A549 (cell line): ENCODE measurements at regions not wholly inside any gene's neighbourhood (a gene's known extent, or its start where the extent isn't known, plus 50 kb on each side); places are given as distances from the start of the nearest gene placed in this dataset.

Experiments used
- ATAC-seq, 2 experiments: fragments of 200-7000 bp in 1 of 2; fragments of >200 bp in 1 of 2; cut with Nextera tagmentation in 1 of 2; cut with Tn5 transposase in 1 of 2; 3 replicates each; pipeline versions ENCODE4 v1.8.0 to v1.9.1; 2018 to 2020; ENCODE audit warnings: mild to moderate bottlenecking in 1 of 2, moderate library complexity in 1 of 2
- CTCF ChIA-PET: fragments of 300-600 bp; sonication (Branson Sonifier 250); formaldehyde crosslinking; extraction: SDS; loops from one replicate; lab custom pipeline; 2021; ENCODE audit warnings: antibody characterized with exemption, inconsistent platforms; lab: Yijun Ruan, JAX
- POLR2A ChIA-PET: fragments of 350-600 bp; formaldehyde crosslinking; extraction: SDS; loops from one replicate; lab custom pipeline; 2021; ENCODE audit warnings: antibody characterized with exemption, inconsistent platforms; lab: Yijun Ruan, JAX
- DNase-seq, 2 experiments: peaks; one replicate each; pipeline versions ENCODE4 v3.0.0 to v3.0.0-alpha.2; 2011 to 2016; ENCODE audit warnings: low read depth in 1 of 2, low spot score in 1 of 2
- FAIRE-seq: peaks from 2 replicates; lab custom pipeline; 2011; peaks lifted over from hg19 to GRCh38; lab: Jason Lieb, UNC
- H3K27ac ChIP-seq, 2 experiments: fragments of >200 bp; sonication (Bioruptor Twin); formaldehyde crosslinking; 3 replicates each; pipeline ENCODE4 v1.5.1; 2016 to 2017
- H3K4me1 ChIP-seq: fragments of >200 bp; sonication (Bioruptor Twin); formaldehyde crosslinking; 3 replicates; pipeline ENCODE4 v1.6.1; 2016
- H3K4me2 ChIP-seq: fragments of >200 bp; sonication (Bioruptor Twin); formaldehyde crosslinking; 3 replicates; pipeline ENCODE4 v1.6.1; 2016
- H3K4me3 ChIP-seq: fragments of >200 bp; sonication (Bioruptor Twin); formaldehyde crosslinking; 3 replicates; pipeline ENCODE4 v1.5.1; 2016
- H3K9me3 ChIP-seq: fragments of >200 bp; sonication (Bioruptor Twin); formaldehyde crosslinking; 3 replicates; pipeline ENCODE4 v1.6.1; 2016
- ATOH8 ChIP-seq: fragments of 250-450 bp; sonication (Bioruptor Pico); IDR thresholded peaks from 2 replicates; pipeline ENCODE4 v1.5.0; 2020; ENCODE audit warnings: low read depth, mild to moderate bottlenecking, moderate library complexity
- CHD2 ChIP-seq: fragments of 150-350 bp; IDR thresholded peaks from 2 replicates; pipeline ENCODE4 v1.6.1; 2014; ENCODE audit warnings: low read length; ENCODE audit not compliant: partially characterized antibody
- CTCF ChIP-seq: fragments of >200 bp; sonication (Bioruptor Twin); formaldehyde crosslinking; IDR thresholded peaks from 3 replicates; pipeline ENCODE4 v1.5.1; 2016
- EHF ChIP-seq: fragments of 250-450 bp; sonication (Bioruptor Pico); IDR thresholded peaks from 2 replicates; pipeline ENCODE4 v1.5.0; 2020; ENCODE audit warnings: mild to moderate bottlenecking
- ELK1 ChIP-seq: fragments of 150-350 bp; IDR thresholded peaks from 2 replicates; pipeline ENCODE4 v1.6.1; 2014; ENCODE audit warnings: low read depth, mild to moderate bottlenecking, low read length
- ESRRA ChIP-seq: fragments of 150-350 bp; IDR thresholded peaks from 2 replicates; pipeline ENCODE4 v1.6.1; 2014; ENCODE audit warnings: mild to moderate bottlenecking, low read length, borderline replicate concordance
- HMGXB4 ChIP-seq: fragments of 250-450 bp; sonication (Bioruptor Pico); IDR thresholded peaks from 2 replicates; pipeline ENCODE4 v1.5.0; 2021; ENCODE audit warnings: mild to moderate bottlenecking, moderate library complexity, borderline replicate concordance
- KDM1A ChIP-seq: fragments of 200-600 bp; sonication (generic); IDR thresholded peaks from 2 replicates; pipeline ENCODE4 v1.6.1; 2016; ENCODE audit warnings: low read depth, mild to moderate bottlenecking
- MYC ChIP-seq: IDR thresholded peaks from 2 replicates; pipeline ENCODE4 v1.6.1; 2012; ENCODE audit warnings: mild to moderate bottlenecking, inconsistent platforms, low read length, improper control_type of control experiment, borderline replicate concordance
- PBX3 ChIP-seq: IDR thresholded peaks from 2 replicates; pipeline ENCODE4 v1.6.1; 2012
- POLR2AphosphoS2 ChIP-seq: conservative IDR thresholded peaks from 2 replicates; pipeline ENCODE4 v1.6.1; 2012; ENCODE audit warnings: low read length, improper control_type of control experiment, inconsistent platforms
- RAD21 ChIP-seq, 2 experiments: fragments of >200 bp in 1 of 2; sonication (Bioruptor Twin) in 1 of 2; formaldehyde crosslinking in 1 of 2; IDR thresholded peaks in 1 of 2; conservative IDR thresholded peaks in 1 of 2; 2 replicates in 1 of 2; 3 replicates in 1 of 2; pipeline ENCODE4 v1.6.1; 2012 to 2018; ENCODE audit warnings: inconsistent platforms in 1 of 2
- RCOR1 ChIP-seq: fragments of 150-350 bp; IDR thresholded peaks from 2 replicates; pipeline ENCODE4 v1.6.1; 2014; ENCODE audit warnings: antibody characterized with exemption, low read length, low read depth
- RNF2 ChIP-seq: fragments of 200-600 bp; sonication (generic); IDR thresholded peaks from 2 replicates; pipeline ENCODE4 v1.6.1; 2016; ENCODE audit warnings: low read depth, mild to moderate bottlenecking, antibody characterized with exemption, moderate library complexity, borderline replicate concordance
- TFCP2L1 ChIP-seq: fragments of 250-450 bp; sonication (Bioruptor Pico); IDR thresholded peaks from 2 replicates; pipeline ENCODE4 v1.5.0; 2021; ENCODE audit warnings: mild to moderate bottlenecking
- TP53 ChIP-seq: fragments of 250-450 bp; sonication (Bioruptor Pico); IDR thresholded peaks from 2 replicates; pipeline ENCODE4 v1.5.0; 2021; ENCODE audit warnings: mild to moderate bottlenecking, moderate library complexity
- USF2 ChIP-seq: fragments of 450-650 bp; IDR thresholded peaks from 2 replicates; pipeline ENCODE4 v1.6.1; 2014; ENCODE audit warnings: antibody characterized with exemption
- ZSCAN20 ChIP-seq: fragments of 250-450 bp; sonication (Bioruptor Pico); IDR thresholded peaks from 2 replicates; pipeline ENCODE4 v1.8.0; 2022; ENCODE audit warnings: mild to moderate bottlenecking, moderate library complexity
- WGBS: methylation state at CpG from one replicate; pipeline ENCODE4 v1.1.6; 2017; ENCODE audit errors: missing lambda C conversion rate; 5-methylcytosine and 5-hydroxymethylcytosine counted together

- FAIRE-seq = no peak
- 52% methylated on average over 14 of the region's 14 CpGs for WGBS
- POLR2A ChIA-PET = no interaction called here
- H3K27ac ChIP-seq = no peak overlapping the region
- no peak for TF ChIP-seq USF2
- TF ChIP-seq RAD21 (conservative IDR thresholded peaks at IDR 0.05 in 1 of 2, IDR thresholded peaks at IDR 0.05 in 1 of 2) = no peak
- no peak for TF ChIP-seq HMGXB4 (CRISPR knock-in tag)
- no peak for TF ChIP-seq ELK1
- TF ChIP-seq ATOH8 (CRISPR knock-in tag) = no peak
- TF ChIP-seq TP53 = no peak
- TF ChIP-seq KDM1A = no peak
- no peak for TF ChIP-seq TFCP2L1 (CRISPR knock-in tag)
- no peak for TF ChIP-seq CTCF
- no peak for TF ChIP-seq POLR2AphosphoS2
- no peak for TF ChIP-seq ESRRA
- TF ChIP-seq PBX3 = no peak
- no peak for TF ChIP-seq RCOR1
- TF ChIP-seq EHF = no peak
- TF ChIP-seq MYC = no peak
- TF ChIP-seq, all 56 proteins: peak for 0
- Histone ChIP-seq H3K4me2 (no peak overlapping the region), H3K9me3 (peaks cover 8% of the 10 kb centered on the region; the same call in 1 of the 3 replicates), H3K4me3 (no peak overlapping the region), H3K4me1 (no peaks in the 10 kb centered on the region)
- DNase-seq (no peak), ATAC-seq (no peak)
- CTCF ChIA-PET = no interaction called here
Measured at GRCh38 chr14:98835051-98835824, 436.8 kb downstream of the BCL11B start.

- Histone ChIP-seq H3K4me3 (no peak overlapping the region), H3K4me1 (no peaks in the 10 kb centered on the region), H3K27ac (no peak overlapping the region), H3K9me3 (peaks cover 8% of the 10 kb centered on the region; the same call in 1 of the 3 replicates), H3K4me2 (no peak overlapping the region)
- no peak for TF ChIP-seq CHD2
- TF ChIP-seq ZSCAN20 (CRISPR knock-in tag) = no peak
- no peak for TF ChIP-seq CTCF
- TF ChIP-seq RNF2 = no peak
- WGBS = 9% methylated on average over 2 of the region's 2 CpGs
- ChIA-PET POLR2A (no interaction called here), CTCF (no interaction called here)
- DNase-seq (no peak), ATAC-seq (no peak), FAIRE-seq (no peak)
Measured at GRCh38 chr14:98835825-98836100, 436.2 kb downstream of the BCL11B start.
